ENCODE measurements at regions not wholly inside any gene's neighbourhood (a gene's known extent, or its start where the extent isn't known, plus 50 kb on each side); places are given as distances from the start of the nearest gene placed in this dataset.

- intact Hi-C loops (cut with DNase I; ENCODE audit: low total_unique reads), result no loop called here
- DNase-seq (ENCODE audit: low spot score in 2 of 2), result no peak
- no peak overlapping the region for H3K27ac ChIP-seq
- H3K9me3 ChIP-seq, result no peaks in the 10 kb centered on the region
- no peak for TF ChIP-seq CTCF (IDR thresholded peaks at IDR 0.05)
- no peak for TF ChIP-seq POLR2AphosphoS5 (IDR thresholded peaks at IDR 0.05)
- TF ChIP-seq POLR2A (IDR thresholded peaks at IDR 0.05), result no peak
- no peak overlapping the region for H3K4me3 ChIP-seq
- no peaks in the 10 kb centered on the region for H3K36me3 ChIP-seq
- no peaks in the 10 kb centered on the region for H3K4me1 ChIP-seq
- no peaks in the 10 kb centered on the region for H3K27me3 ChIP-seq
Observed at GRCh38 chr11:103824116-103824515, 212.3 kb upstream of the DDI1 start.

- no peak overlapping the region for H3K4me3 ChIP-seq
- intact Hi-C loops (cut with DNase I; ENCODE audit: low total_unique reads), result no loop called here
- no peaks in the 10 kb centered on the region for H3K9me3 ChIP-seq
- H3K27me3 ChIP-seq, result no peaks in the 10 kb centered on the region
- no peak for DNase-seq (ENCODE audit: low spot score in 2 of 2)
- TF ChIP-seq CTCF (IDR thresholded peaks at IDR 0.05), result no peak
- no peak for TF ChIP-seq POLR2A (IDR thresholded peaks at IDR 0.05)
- no peak for TF ChIP-seq POLR2AphosphoS5 (IDR thresholded peaks at IDR 0.05)
- no peaks in the 10 kb centered on the region for H3K4me1 ChIP-seq
- H3K36me3 ChIP-seq, result no peaks in the 10 kb centered on the region
- H3K27ac ChIP-seq, result no peak overlapping the region
Observed at GRCh38 chr11:103825469-103825868, 211.0 kb upstream of the DDI1 start.

- no peaks in the 10 kb centered on the region for H3K27me3 ChIP-seq
- DNase-seq (ENCODE audit: low spot score in 2 of 2), result no peak
- H3K4me1 ChIP-seq, result no peaks in the 10 kb centered on the region
- H3K36me3 ChIP-seq, result no peaks in the 10 kb centered on the region
- H3K9me3 ChIP-seq, result peaks cover 0 to 7% of the 10 kb centered on the region in 2 donors
- TF ChIP-seq POLR2AphosphoS5 (IDR thresholded peaks at IDR 0.05) (no peak), POLR2A (IDR thresholded peaks at IDR 0.05) (no peak), CTCF (IDR thresholded peaks at IDR 0.05) (no peak)
- no peak overlapping the region for H3K4me3 ChIP-seq
- intact Hi-C loops (cut with DNase I; ENCODE audit: low total_unique reads), result no loop called here
- no peak overlapping the region for H3K27ac ChIP-seq
Observed at GRCh38 chr11:103826856-103827255, 209.6 kb upstream of the DDI1 start.

GRCh38 chr11:103829596-103829995 lies 206.8 kb upstream of the DDI1 start:
- Histone ChIP-seq H3K9me3 (peaks cover 0 to 23% of the 10 kb centered on the region in 2 donors), H3K36me3 (no peaks in the 10 kb centered on the region), H3K4me1 (no peaks in the 10 kb centered on the region), H3K4me3 (no peak overlapping the region), H3K27me3 (no peaks in the 10 kb centered on the region), H3K27ac (no peak overlapping the region)
- TF ChIP-seq CTCF (IDR thresholded peaks at IDR 0.05), result no peak
- no peak for TF ChIP-seq POLR2A (IDR thresholded peaks at IDR 0.05)
- TF ChIP-seq POLR2AphosphoS5 (IDR thresholded peaks at IDR 0.05), result no peak
- DNase-seq (ENCODE audit: low spot score in 2 of 2), result no peak
- intact Hi-C loops (cut with DNase I; ENCODE audit: low total_unique reads), result no loop called here

GRCh38 chr11:103830205-103830604 lies 206.2 kb upstream of the DDI1 start:
- DNase-seq (ENCODE audit: low spot score in 2 of 2), result no peak
- Histone ChIP-seq H3K27me3 (no peaks in the 10 kb centered on the region), H3K36me3 (no peaks in the 10 kb centered on the region), H3K9me3 (peaks cover 0 to 23% of the 10 kb centered on the region in 2 donors), H3K27ac (no peak overlapping the region), H3K4me1 (no peaks in the 10 kb centered on the region), H3K4me3 (no peak overlapping the region)
- TF ChIP-seq POLR2AphosphoS5 (IDR thresholded peaks at IDR 0.05) (no peak), CTCF (IDR thresholded peaks at IDR 0.05) (no peak), POLR2A (IDR thresholded peaks at IDR 0.05) (no peak)
- intact Hi-C loops (cut with DNase I; ENCODE audit: low total_unique reads), result no loop called here
